Neuronal stem cell (in vitro differentiated cells): ENCODE measurements at regions not wholly inside any gene's neighbourhood (a gene's known extent, or its start where the extent isn't known, plus 50 kb on each side); places are given as distances from the start of the nearest gene placed in this dataset.
A peak's percentile ranks its signal among the peaks of the same experiment; 100 is the strongest.

Experiments used
- DNase-seq: peaks from one replicate; pipeline ENCODE4 v3.0.0-alpha.2; 2013; ENCODE audit warnings: low spot score
- H2AFZ ChIP-seq: one replicate; pipeline ENCODE4 v1.6.1; 2013; ENCODE audit warnings: mild to moderate bottlenecking, low read length, inconsistent platforms
- H2AK5ac ChIP-seq: 2 replicates; pipeline ENCODE4 v1.6.1; 2013; ENCODE audit warnings: low read depth, mild to moderate bottlenecking, inconsistent platforms, low read length, moderate library complexity, mixed read lengths
- H2BK120ac ChIP-seq: 2 replicates; pipeline ENCODE4 v1.6.1; 2013; ENCODE audit warnings: low read depth, mild to moderate bottlenecking, inconsistent platforms, low read length, moderate library complexity, mixed read lengths
- H2BK12ac ChIP-seq: one replicate; pipeline ENCODE4 v1.6.1; 2013; ENCODE audit warnings: low read length, inconsistent platforms
- H2BK15ac ChIP-seq: 2 replicates; pipeline ENCODE4 v1.6.1; 2013; ENCODE audit warnings: mild to moderate bottlenecking, low read length, inconsistent platforms, mixed read lengths
- H2BK5ac ChIP-seq: one replicate; pipeline ENCODE4 v1.6.1; 2013; ENCODE audit warnings: inconsistent platforms, mild to moderate bottlenecking, low read length, moderate library complexity
- H3K14ac ChIP-seq: one replicate; pipeline ENCODE4 v1.6.1; 2013; ENCODE audit warnings: low read length, inconsistent platforms
- H3K18ac ChIP-seq: 2 replicates; pipeline ENCODE4 v1.6.1; 2013; ENCODE audit warnings: low read length, inconsistent platforms
- H3K23ac ChIP-seq: 2 replicates; pipeline ENCODE4 v1.6.1; 2013; ENCODE audit warnings: low read depth, mild to moderate bottlenecking, mixed read lengths, low read length, inconsistent platforms; ENCODE audit not compliant: poor library complexity
- H3K27ac ChIP-seq: replicated peaks from 3 replicates; pipeline ENCODE4 v1.5.1; 2013; ENCODE audit warnings: low read length, inconsistent platforms
- H3K27me3 ChIP-seq, 3 experiments: 2 replicates each; pipeline ENCODE4 v1.6.1; 2013; ENCODE audit warnings: low read length in 3 of 3, mild to moderate bottlenecking in 2 of 3, inconsistent platforms in 1 of 3, low read depth in 1 of 3, mixed read lengths in 1 of 3, moderate library complexity in 1 of 3; ENCODE audit not compliant: control insufficient read depth in 3 of 3, insufficient read depth in 3 of 3
- H3K36me3 ChIP-seq, 2 donors: replicated peaks in 1 of 2; 2 replicates each; pipeline ENCODE4 v1.6.1; 2013; ENCODE audit warnings: low read length in 2 of 2; ENCODE audit not compliant: control insufficient read depth in 2 of 2, insufficient read depth in 2 of 2
- H3K4ac ChIP-seq: 2 replicates; pipeline ENCODE4 v1.6.1; 2013; ENCODE audit warnings: inconsistent platforms, mild to moderate bottlenecking, low read length, moderate library complexity
- H3K4me1 ChIP-seq, 2 donors: 1 replicate in 1 of 2; 2 replicates in 1 of 2; pipeline ENCODE4 v1.6.1; 2013; ENCODE audit warnings: low read length in 2 of 2, low read depth in 1 of 2; ENCODE audit not compliant: control insufficient read depth in 2 of 2, insufficient read depth in 1 of 2
- H3K4me2 ChIP-seq: one replicate; pipeline ENCODE4 v1.6.1; 2013; ENCODE audit warnings: mild to moderate bottlenecking, low read length, inconsistent platforms; ENCODE audit not compliant: insufficient read depth, poor library complexity, severe bottlenecking
- H3K4me3 ChIP-seq, 2 donors: 2 replicates each; pipeline ENCODE4 v1.5.1; 2013; ENCODE audit warnings: low read length in 2 of 2, mild to moderate bottlenecking in 2 of 2, inconsistent platforms in 1 of 2, moderate library complexity in 1 of 2
- H3K79me1 ChIP-seq: one replicate; pipeline ENCODE4 v1.6.1; 2013; ENCODE audit warnings: low read depth, mild to moderate bottlenecking, inconsistent platforms, low read length, moderate library complexity
- H3K9ac ChIP-seq: one replicate; pipeline ENCODE4 v1.6.1; 2013; ENCODE audit warnings: mild to moderate bottlenecking, low read depth, low read length, inconsistent platforms; ENCODE audit not compliant: poor library complexity
- H3K9me3 ChIP-seq, 2 donors: replicated peaks in 1 of 2; 2 replicates each; pipeline versions ENCODE3 to v1.6.1; 2013; ENCODE audit warnings: low read length in 2 of 2, mild to moderate bottlenecking in 2 of 2, inconsistent platforms in 1 of 2, low read depth in 1 of 2, mixed read lengths in 1 of 2, moderate library complexity in 1 of 2; ENCODE audit not compliant: control insufficient read depth in 2 of 2, insufficient read depth in 1 of 2
- H4K8ac ChIP-seq: one replicate; pipeline ENCODE4 v1.6.1; 2013; ENCODE audit warnings: low read depth, mild to moderate bottlenecking, inconsistent platforms, low read length, moderate library complexity
- H4K91ac ChIP-seq: one replicate; pipeline ENCODE4 v1.6.1; 2013; ENCODE audit warnings: low read length, low read depth, mild to moderate bottlenecking, inconsistent platforms; ENCODE audit not compliant: poor library complexity
- WGBS, 2 donors: extraction: QIAGEN DNeasy Blood & Tissue Kit; methylation state at CpG; one replicate each; pipeline ENCODE4 v1.1.7; 2013; ENCODE audit warnings: missing lambda C conversion rate in 2 of 2, mixed read lengths in 1 of 2; ENCODE audit not compliant: insufficient read length in 2 of 2, insufficient replicate concordance in 1 of 2; ENCODE audit errors: extremely low coverage in 2 of 2; 5-methylcytosine and 5-hydroxymethylcytosine counted together

- no peak overlapping the region for H4K8ac ChIP-seq
- no peak overlapping the region for H2AK5ac ChIP-seq
- no peak for DNase-seq
- H3K14ac ChIP-seq, result no peak overlapping the region
- no peak overlapping the region for H3K4ac ChIP-seq
- no peaks in the 10 kb centered on the region for H3K9me3 ChIP-seq
- H3K4me2 ChIP-seq, result no peak overlapping the region
- H3K27ac ChIP-seq, result no peak overlapping the region
- H3K36me3 ChIP-seq, result no peaks in the 10 kb centered on the region
- H3K79me1 ChIP-seq, result no peaks in the 10 kb centered on the region
- H4K91ac ChIP-seq, result no peak overlapping the region
- no peak overlapping the region for H3K23ac ChIP-seq
- H2BK120ac ChIP-seq, result no peak overlapping the region
- H3K27me3 ChIP-seq, result no peaks in the 10 kb centered on the region
- H3K4me3 ChIP-seq, result no peak overlapping the region
- no CpG with 5 or more reads among the region's 2 CpGs for WGBS, 2 donors
- peaks cover 0 to 4% of the 10 kb centered on the region in 2 donors for H3K4me1 ChIP-seq
- H2AFZ ChIP-seq, result no peak overlapping the region
- H3K9ac ChIP-seq, result no peak overlapping the region
- no peak overlapping the region for H3K18ac ChIP-seq
- no peak overlapping the region for H2BK15ac ChIP-seq
- no peak overlapping the region for H2BK12ac ChIP-seq
- no peak overlapping the region for H2BK5ac ChIP-seq
These were observed 61.0 kb downstream of the CTSL start for GRCh38 chr9:87786876-87787275.

GRCh38 chr9:87787735-87788134 lies 61.8 kb downstream of the CTSL start:
- Histone ChIP-seq H2BK120ac (no peak overlapping the region), H3K23ac (no peak overlapping the region), H3K9me3 (no peaks in the 10 kb centered on the region), H2BK5ac (no peak overlapping the region), H3K27ac (no peak overlapping the region), H2BK12ac (no peak overlapping the region), H3K4me3 (no peak overlapping the region), H3K14ac (no peak overlapping the region), H2AK5ac (no peak overlapping the region), H2AFZ (peak overlapping the region; percentile 67), H2BK15ac (no peak overlapping the region), H3K27me3 (no peaks in the 10 kb centered on the region), H3K9ac (no peak overlapping the region), H4K91ac (no peak overlapping the region), H3K36me3 (no peaks in the 10 kb centered on the region), H3K4ac (no peak overlapping the region), H3K4me2 (no peak overlapping the region), H3K18ac (peak overlapping the region; percentile 3), H3K79me1 (no peaks in the 10 kb centered on the region), H3K4me1 (peaks cover 0 to 4% of the 10 kb centered on the region in 2 donors), H4K8ac (no peak overlapping the region)
- no CpG with 5 or more reads among the region's 5 CpGs for WGBS, 2 donors
- DNase-seq, result no peak

GRCh38 chr9:87792831-87793288 lies 66.9 kb downstream of the CTSL start:
- H2AK5ac ChIP-seq, result no peak overlapping the region
- H3K14ac ChIP-seq, result no peak overlapping the region
- H4K91ac ChIP-seq, result no peak overlapping the region
- no peak overlapping the region for H3K18ac ChIP-seq
- no peak overlapping the region for H3K4me2 ChIP-seq
- no peak overlapping the region for H2BK5ac ChIP-seq
- H3K27ac ChIP-seq, result no peak overlapping the region
- no peak overlapping the region for H2BK15ac ChIP-seq
- no peaks in the 10 kb centered on the region for H3K27me3 ChIP-seq
- no peak overlapping the region for H3K4ac ChIP-seq
- H2AFZ ChIP-seq, result no peak overlapping the region
- no peak overlapping the region for H3K4me3 ChIP-seq
- peaks cover 0 to 8% of the 10 kb centered on the region in 2 donors for H3K4me1 ChIP-seq
- H3K23ac ChIP-seq, result no peak overlapping the region
- H3K9ac ChIP-seq, result no peak overlapping the region
- H2BK120ac ChIP-seq, result no peak overlapping the region
- no peaks in the 10 kb centered on the region for H3K79me1 ChIP-seq
- no peak overlapping the region for H4K8ac ChIP-seq
- no peak for DNase-seq
- H3K9me3 ChIP-seq, result no peaks in the 10 kb centered on the region
- H3K36me3 ChIP-seq, result no peaks in the 10 kb centered on the region
- no CpG with 5 or more reads among the region's 6 CpGs for WGBS, 2 donors
- H2BK12ac ChIP-seq, result no peak overlapping the region

GRCh38 chr9:87793292-87793691 lies 67.4 kb downstream of the CTSL start:
- no peak overlapping the region for H3K18ac ChIP-seq
- H4K91ac ChIP-seq, result no peak overlapping the region
- no peak overlapping the region for H3K14ac ChIP-seq
- no peaks in the 10 kb centered on the region for H3K9me3 ChIP-seq
- no peak overlapping the region for H3K4me3 ChIP-seq
- no peak overlapping the region for H2BK5ac ChIP-seq
- no peaks in the 10 kb centered on the region for H3K27me3 ChIP-seq
- no peaks in the 10 kb centered on the region for H3K36me3 ChIP-seq
- no peaks in the 10 kb centered on the region for H3K79me1 ChIP-seq
- H3K4me2 ChIP-seq, result no peak overlapping the region
- no peak overlapping the region for H2AK5ac ChIP-seq
- no peak overlapping the region for H4K8ac ChIP-seq
- no peak overlapping the region for H3K27ac ChIP-seq
- no CpG with 5 or more reads among the region's 6 CpGs for WGBS, 2 donors
- H3K4me1 ChIP-seq, result peaks cover 0 to 7% of the 10 kb centered on the region in 2 donors
- H2BK12ac ChIP-seq, result no peak overlapping the region
- no peak overlapping the region for H2BK120ac ChIP-seq
- H3K4ac ChIP-seq, result no peak overlapping the region
- no peak overlapping the region for H3K9ac ChIP-seq
- no peak for DNase-seq
- H3K23ac ChIP-seq, result no peak overlapping the region
- H2BK15ac ChIP-seq, result no peak overlapping the region
- H2AFZ ChIP-seq, result no peak overlapping the region
